ENCODE measurements at regions not wholly inside any gene's neighbourhood (a gene's known extent, or its start where the extent isn't known, plus 50 kb on each side); places are given as distances from the start of the nearest gene placed in this dataset.
A peak's percentile ranks its signal among the peaks of the same experiment; 100 is the strongest.

- H3K36me3 ChIP-seq, result no peaks in the 10 kb centered on the region
- intact Hi-C loops (cut with DNase I; ENCODE audit: low total_unique reads) (no loop called here), in situ Hi-C loops (cut with MboI; ENCODE audit: low pct_ligation_motif_present in 1 of 4, low pct_unique_long_range_greater_than_20kb in 1 of 4, low sequenced_read_pairs in 3 of 4) (no loop called here)
- H3K27ac ChIP-seq, result peak overlapping the region in 3 of 4 donors; percentile 1 to 56 (median 10)
- no peaks in the 10 kb centered on the region for H3K9me3 ChIP-seq
- WGBS, 2 donors (ENCODE audit: low coverage in 1 of 2), result 63 to 69% methylated on average over 6 to 7 of the region's 7 CpGs
- no peak overlapping the region for H3K4me3 ChIP-seq
- no peak for TF ChIP-seq POLR2A (IDR thresholded peaks at IDR 0.05)
- TF ChIP-seq POLR2AphosphoS5 (IDR thresholded peaks at IDR 0.05), result peak in 2 of 3 donors; percentile 6 to 37
- no peaks in the 10 kb centered on the region for H3K4me1 ChIP-seq
- no peaks in the 10 kb centered on the region for H3K27me3 ChIP-seq
- no peak for DNase-seq
Observed at GRCh38 chr2:46831051-46831868, 84.3 kb downstream of the MCFD2 start.

GRCh38 chr2:46829231-46829995, 86.2 kb downstream of the MCFD2 start:
- in situ Hi-C loops (cut with MboI; ENCODE audit: low pct_ligation_motif_present in 1 of 4, low pct_unique_long_range_greater_than_20kb in 1 of 4, low sequenced_read_pairs in 3 of 4) (no loop called here), intact Hi-C loops (cut with DNase I; ENCODE audit: low total_unique reads) (no loop called here)
- Histone ChIP-seq H3K27me3 (no peaks in the 10 kb centered on the region), H3K4me3 (no peak overlapping the region), H3K36me3 (no peaks in the 10 kb centered on the region), H3K9me3 (no peaks in the 10 kb centered on the region), H3K4me1 (no peaks in the 10 kb centered on the region), H3K27ac (no peak overlapping the region)
- TF ChIP-seq CTCF (IDR thresholded peaks at IDR 0.05), result no peak
- TF ChIP-seq POLR2AphosphoS5 (IDR thresholded peaks at IDR 0.05), result no peak
- TF ChIP-seq POLR2A (IDR thresholded peaks at IDR 0.05), result no peak
- no peak for TF ChIP-seq EP300 (IDR thresholded peaks at IDR 0.05; ENCODE audit: low read depth)
- WGBS, 2 donors (ENCODE audit: low coverage in 1 of 2), result 60 to 77% methylated on average over 1 to 12 of the region's 12 CpGs
- DNase-seq, result no peak

- no peak for DNase-seq
- Histone ChIP-seq H3K9me3 (no peaks in the 10 kb centered on the region), H3K27me3 (no peaks in the 10 kb centered on the region), H3K36me3 (no peaks in the 10 kb centered on the region), H3K27ac (no peak overlapping the region), H3K4me1 (no peaks in the 10 kb centered on the region), H3K4me3 (no peak overlapping the region)
- in situ Hi-C loops (cut with MboI; ENCODE audit: low pct_ligation_motif_present in 1 of 4, low pct_unique_long_range_greater_than_20kb in 1 of 4, low sequenced_read_pairs in 3 of 4), result no loop called here
- intact Hi-C loops (cut with DNase I; ENCODE audit: low total_unique reads), result no loop called here
- 85% methylated on average over 2 of the region's 2 CpGs; no CpG with 5 or more reads in 1 of the 2 donors for WGBS, 2 donors (ENCODE audit: low coverage in 1 of 2)
- TF ChIP-seq POLR2A (IDR thresholded peaks at IDR 0.05) (no peak), POLR2AphosphoS5 (IDR thresholded peaks at IDR 0.05) (no peak), CTCF (IDR thresholded peaks at IDR 0.05) (no peak), EP300 (IDR thresholded peaks at IDR 0.05; ENCODE audit: low read depth) (no peak)
Observed at GRCh38 chr2:46828491-46829230, 86.9 kb downstream of the MCFD2 start.

- no peak for DNase-seq
- WGBS, 2 donors (ENCODE audit: low coverage in 1 of 2), result 91% methylated on average over 3 of the region's 3 CpGs; no CpG with 5 or more reads in 1 of the 2 donors
- intact Hi-C loops (cut with DNase I; ENCODE audit: low total_unique reads) (no loop called here), in situ Hi-C loops (cut with MboI; ENCODE audit: low pct_ligation_motif_present in 1 of 4, low pct_unique_long_range_greater_than_20kb in 1 of 4, low sequenced_read_pairs in 3 of 4) (no loop called here)
- H3K36me3 ChIP-seq, result no peaks in the 10 kb centered on the region
- H3K27ac ChIP-seq, result no peak overlapping the region
- H3K4me1 ChIP-seq, result no peaks in the 10 kb centered on the region
- TF ChIP-seq EP300 (IDR thresholded peaks at IDR 0.05; ENCODE audit: low read depth), result no peak
- H3K27me3 ChIP-seq, result no peaks in the 10 kb centered on the region
- H3K9me3 ChIP-seq, result no peaks in the 10 kb centered on the region
- no peak overlapping the region for H3K4me3 ChIP-seq
Observed at GRCh38 chr2:46828135-46828438, 87.5 kb downstream of the MCFD2 start.
